ENCODE measurements at regions not wholly inside any gene's neighbourhood (a gene's known extent, or its start where the extent isn't known, plus 50 kb on each side); places are given as distances from the start of the nearest gene placed in this dataset.

DNA sequence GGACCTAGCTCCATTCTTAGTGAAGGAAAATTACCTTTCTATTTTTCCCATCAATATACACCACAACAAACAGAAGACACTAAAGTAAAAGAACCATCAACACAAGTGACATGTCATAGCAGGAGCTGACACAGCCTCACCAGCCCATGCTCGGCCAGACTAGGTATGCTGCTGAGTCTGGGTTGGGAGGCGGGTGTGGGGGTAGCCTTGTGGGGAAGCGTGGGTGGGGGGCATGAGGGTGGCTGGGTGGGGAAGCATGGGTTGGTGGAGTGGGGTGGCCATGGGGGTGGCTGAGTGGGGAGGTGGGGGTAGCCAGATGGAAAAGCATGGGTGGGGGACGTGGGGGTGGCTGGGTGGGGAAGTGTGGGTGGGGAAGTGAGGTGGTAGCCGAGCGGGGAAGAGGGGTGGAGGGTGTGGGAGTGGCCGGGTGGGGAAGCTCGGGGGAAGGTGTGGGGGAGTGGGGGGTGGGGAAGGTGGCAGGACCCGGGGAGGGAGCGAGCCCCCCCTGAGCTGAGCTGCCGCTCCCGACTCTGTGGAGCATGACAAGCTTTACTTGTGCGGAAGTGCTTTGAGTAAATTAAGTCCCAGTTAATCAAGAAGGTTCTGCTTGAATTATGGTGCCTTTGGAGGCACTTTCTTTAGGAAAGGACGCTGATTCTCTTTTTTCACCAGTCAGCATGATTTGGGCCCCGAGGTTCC lies 294.6 kb upstream of the ZNF32 start:
- DNase-seq (ENCODE audit: low read depth in 1 of 2, low spot score in 2 of 2): peak in 1 of 2 experiments; percentile 32

GRCh38 chr10:43942096-43942850 lies 293.6 kb upstream of the ZNF32 start:
- no peaks in the 10 kb centered on the region for H3K9me3 ChIP-seq (replicated peaks)
- no peaks in the 10 kb centered on the region for H3K27me3 ChIP-seq (replicated peaks)
- no peaks in the 10 kb centered on the region for H3K36me3 ChIP-seq
- no peak overlapping the region for H3K4me3 ChIP-seq
- H3K27ac ChIP-seq: no peak overlapping the region
- H3K4me1 ChIP-seq (replicated peaks): no peaks in the 10 kb centered on the region
- DNase-seq (ENCODE audit: low read depth in 1 of 2, low spot score in 2 of 2): peak in 1 of 2 experiments; percentile 28

More for the DNA sequence above, 294.6 kb upstream of the ZNF32 start:
- Histone ChIP-seq H3K36me3 (no peaks in the 10 kb centered on the region), H3K9me3 (replicated peaks) (no peaks in the 10 kb centered on the region), H3K27ac (no peak overlapping the region), H3K27me3 (replicated peaks) (no peaks in the 10 kb centered on the region), H3K4me3 (no peak overlapping the region), H3K4me1 (replicated peaks) (no peaks in the 10 kb centered on the region)

- Histone ChIP-seq H3K27ac (no peak overlapping the region), H3K9me3 (replicated peaks) (no peaks in the 10 kb centered on the region), H3K27me3 (replicated peaks) (no peaks in the 10 kb centered on the region), H3K4me1 (replicated peaks) (no peaks in the 10 kb centered on the region), H3K36me3 (no peaks in the 10 kb centered on the region), H3K4me3 (no peak overlapping the region)
- DNase-seq (ENCODE audit: low read depth in 1 of 2, low spot score in 2 of 2): peak in 1 of 2 experiments; percentile 12
These were observed 292.5 kb upstream of the ZNF32 start for GRCh38 chr10:43940898-43941837.

DNA sequence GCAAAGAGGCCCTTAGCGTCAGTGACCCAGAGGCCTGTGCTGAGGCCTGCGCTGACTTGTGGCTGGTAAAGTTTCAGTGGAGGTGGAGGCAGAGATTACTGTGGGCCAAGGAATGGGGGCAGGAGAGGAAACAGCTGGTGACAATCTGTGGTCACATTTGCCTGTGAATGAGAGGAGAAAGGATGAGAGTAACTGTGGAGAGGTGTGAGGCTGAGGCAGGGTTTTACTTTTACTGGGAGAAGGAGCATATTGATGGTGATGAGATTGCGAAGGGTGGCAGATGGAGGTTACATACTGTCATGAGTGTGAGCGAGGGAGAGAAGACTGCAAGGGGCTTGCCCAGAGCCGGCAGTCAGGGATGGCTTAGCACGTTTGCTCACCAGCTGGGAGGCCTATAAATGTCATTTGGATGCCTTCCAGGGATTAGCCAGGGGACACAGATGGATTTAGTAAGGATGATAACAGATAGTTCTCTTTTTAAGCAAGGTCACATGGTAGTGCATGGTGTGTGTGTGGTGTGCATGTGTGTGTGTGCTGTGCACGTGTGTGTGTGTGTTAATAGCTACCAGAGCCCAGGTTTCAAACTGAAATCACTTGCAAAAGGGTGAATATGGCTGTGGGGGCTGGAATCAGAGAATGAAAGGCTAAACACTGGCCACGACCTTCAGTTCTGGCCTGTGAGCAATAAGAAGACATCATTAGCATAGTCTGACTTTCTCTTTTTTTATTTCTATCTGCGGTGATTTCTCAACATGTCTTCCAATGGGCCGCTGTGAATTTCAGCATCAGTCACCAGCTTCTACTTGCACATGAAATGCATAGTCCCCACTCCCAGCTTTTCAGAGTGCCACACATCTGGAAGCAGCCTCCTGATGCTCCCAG lies 291.5 kb upstream of the ZNF32 start:
- DNase-seq (ENCODE audit: low read depth in 1 of 2, low spot score in 2 of 2): peak in 1 of 2 experiments; percentile 21
- Histone ChIP-seq H3K4me1 (replicated peaks) (no peaks in the 10 kb centered on the region), H3K27me3 (replicated peaks) (no peaks in the 10 kb centered on the region), H3K27ac (no peak overlapping the region), H3K9me3 (replicated peaks) (no peaks in the 10 kb centered on the region), H3K4me3 (no peak overlapping the region), H3K36me3 (no peaks in the 10 kb centered on the region)

DNA sequence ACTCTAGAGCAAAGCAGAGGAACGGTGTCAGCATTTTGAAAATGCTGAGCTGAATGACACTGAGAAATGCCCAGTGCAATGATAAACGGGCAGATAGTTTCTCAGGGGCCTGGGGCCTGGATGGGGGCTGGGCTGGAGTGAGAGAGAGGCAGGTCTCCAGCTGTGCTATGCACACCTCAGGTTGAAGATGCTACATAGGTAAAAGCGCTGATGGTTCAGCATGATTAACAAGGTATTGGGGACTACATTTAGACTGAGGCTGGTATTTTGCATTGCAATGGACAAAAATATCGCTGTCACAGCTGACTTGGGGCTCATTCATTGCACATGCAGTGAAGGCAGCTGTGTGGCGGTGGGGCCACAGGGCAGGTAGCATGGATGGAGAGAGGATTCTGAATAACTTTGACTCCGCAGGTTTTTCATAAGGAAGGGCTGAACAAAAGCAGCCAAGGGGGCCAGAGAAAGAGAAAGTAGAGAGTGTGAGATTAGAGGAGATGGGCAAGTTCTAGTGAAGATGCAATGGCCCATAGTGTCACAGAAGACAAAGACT lies 290.8 kb upstream of the ZNF32 start:
- peak in 1 of 2 experiments; percentile 18 for DNase-seq (ENCODE audit: low read depth in 1 of 2, low spot score in 2 of 2)
- Histone ChIP-seq H3K4me1 (replicated peaks) (no peaks in the 10 kb centered on the region), H3K9me3 (replicated peaks) (no peaks in the 10 kb centered on the region), H3K4me3 (no peak overlapping the region), H3K27me3 (replicated peaks) (no peaks in the 10 kb centered on the region), H3K27ac (no peak overlapping the region), H3K36me3 (no peaks in the 10 kb centered on the region)

- Histone ChIP-seq H3K9me3 (replicated peaks) (no peaks in the 10 kb centered on the region), H3K27ac (no peak overlapping the region), H3K27me3 (replicated peaks) (no peaks in the 10 kb centered on the region), H3K36me3 (no peaks in the 10 kb centered on the region), H3K4me3 (no peak overlapping the region), H3K4me1 (replicated peaks) (no peaks in the 10 kb centered on the region)
- peak in 1 of 2 experiments; percentile 29 for DNase-seq (ENCODE audit: low read depth in 1 of 2, low spot score in 2 of 2)
These were observed 290.1 kb upstream of the ZNF32 start for GRCh38 chr10:43938810-43939209.

DNA sequence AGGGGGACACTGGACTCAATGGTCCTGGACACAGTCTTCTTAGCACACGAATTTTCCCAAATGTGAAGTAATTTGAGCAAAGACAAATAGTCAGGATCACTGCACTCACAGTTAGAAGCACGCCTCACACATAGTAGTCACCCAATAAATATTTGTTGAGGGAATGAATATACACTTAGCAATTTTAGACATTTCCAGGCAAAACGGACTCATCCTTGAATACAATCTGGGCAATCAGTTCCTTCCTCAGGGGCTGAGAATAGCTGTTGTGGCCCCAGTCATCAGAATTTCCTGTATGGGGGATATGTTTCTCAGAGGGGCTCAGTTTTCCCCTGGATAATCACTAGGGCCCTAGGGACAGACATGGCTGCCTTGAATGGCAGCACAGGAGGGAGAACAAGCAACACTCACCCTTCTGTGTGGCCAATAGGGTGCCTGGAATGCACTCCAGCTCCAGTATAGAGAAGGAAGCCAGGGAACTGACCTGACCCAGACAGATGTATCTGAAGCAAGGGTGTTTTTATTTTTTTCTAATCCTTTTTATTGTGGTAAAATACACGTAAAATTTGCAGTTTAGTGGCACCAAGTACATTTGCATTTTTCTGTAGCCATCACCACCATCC lies 282.7 kb upstream of the ZNF32 start:
- DNase-seq (ENCODE audit: low read depth in 1 of 2, low spot score in 2 of 2): peak in 1 of 2 experiments; percentile 72
- no peak overlapping the region for H3K4me3 ChIP-seq
- H3K4me1 ChIP-seq (replicated peaks): peaks cover 29% of the 10 kb centered on the region
- no peaks in the 10 kb centered on the region for H3K27me3 ChIP-seq (replicated peaks)
- no peaks in the 10 kb centered on the region for H3K9me3 ChIP-seq (replicated peaks)
- H3K36me3 ChIP-seq: no peaks in the 10 kb centered on the region
- H3K27ac ChIP-seq: peak overlapping the region; percentile 80

- H3K27ac ChIP-seq: peak overlapping the region; percentile 80
- peaks cover 34% of the 10 kb centered on the region for H3K4me1 ChIP-seq (replicated peaks)
These were observed 282.1 kb upstream of the ZNF32 start for GRCh38 chr10:43930777-43931176.

DNA sequence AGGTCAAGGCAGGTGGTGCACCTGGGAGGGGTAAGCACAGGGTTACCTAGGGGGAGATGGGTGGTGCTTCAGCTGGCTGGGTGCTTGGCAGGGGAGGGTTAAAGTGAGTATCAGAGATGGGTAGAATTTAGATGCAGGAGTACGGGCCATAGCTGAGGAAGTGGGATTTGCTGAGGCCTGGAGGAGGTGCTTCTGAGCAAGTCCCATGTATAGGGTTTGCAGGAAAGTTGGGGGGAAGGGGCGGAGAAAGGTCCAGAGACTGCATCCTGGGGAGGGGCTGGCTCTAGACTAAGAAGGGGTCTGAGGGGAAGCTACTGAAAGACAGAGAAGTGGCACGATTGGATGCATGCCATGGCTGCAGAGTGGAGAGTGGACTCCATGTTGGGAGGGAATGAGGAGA lies 281.6 kb upstream of the ZNF32 start:
- no peaks in the 10 kb centered on the region for H3K27me3 ChIP-seq (replicated peaks)
- peak overlapping the region; percentile 80 for H3K27ac ChIP-seq
- H3K4me3 ChIP-seq: no peak overlapping the region
- DNase-seq (ENCODE audit: low read depth in 1 of 2, low spot score in 2 of 2): no peak
- H3K9me3 ChIP-seq (replicated peaks): no peaks in the 10 kb centered on the region
- no peaks in the 10 kb centered on the region for H3K36me3 ChIP-seq
- H3K4me1 ChIP-seq (replicated peaks): peaks cover 34% of the 10 kb centered on the region

More at GRCh38 chr10:43930777-43931176, 282.1 kb upstream of the ZNF32 start:
- no peaks in the 10 kb centered on the region for H3K36me3 ChIP-seq
- no peak for DNase-seq (ENCODE audit: low read depth in 1 of 2, low spot score in 2 of 2)
- H3K9me3 ChIP-seq (replicated peaks): no peaks in the 10 kb centered on the region
- no peaks in the 10 kb centered on the region for H3K27me3 ChIP-seq (replicated peaks)
- H3K4me3 ChIP-seq: no peak overlapping the region

DNA sequence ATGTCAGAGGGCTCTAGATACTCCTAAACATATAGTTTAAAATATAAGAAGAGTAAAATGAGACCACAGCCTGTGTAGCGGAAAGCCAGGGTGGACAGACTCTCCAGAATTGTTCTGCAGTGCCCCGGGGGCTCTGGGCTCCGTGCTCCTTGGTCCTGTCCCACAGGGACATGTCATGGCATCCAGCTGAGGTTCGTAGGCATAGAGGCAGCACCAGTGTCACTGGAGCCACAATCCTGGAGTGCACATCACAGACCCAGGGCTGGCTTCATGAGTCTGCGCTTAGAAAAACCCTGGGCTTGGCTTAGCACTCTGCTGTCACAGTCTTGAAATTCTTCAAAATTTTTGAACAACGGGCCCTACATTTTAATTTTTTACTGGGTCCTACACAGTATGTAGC lies 280.4 kb upstream of the ZNF32 start:
- peaks cover 34% of the 10 kb centered on the region for H3K4me1 ChIP-seq (replicated peaks)
- H3K36me3 ChIP-seq: no peaks in the 10 kb centered on the region
- DNase-seq (ENCODE audit: low read depth in 1 of 2, low spot score in 2 of 2): no peak
- H3K9me3 ChIP-seq (replicated peaks): no peaks in the 10 kb centered on the region
- no peak overlapping the region for H3K4me3 ChIP-seq
- no peaks in the 10 kb centered on the region for H3K27me3 ChIP-seq (replicated peaks)
- H3K27ac ChIP-seq: no peak overlapping the region

GRCh38 chr10:43928425-43928968 lies 279.8 kb upstream of the ZNF32 start:
- peaks cover 34% of the 10 kb centered on the region for H3K4me1 ChIP-seq (replicated peaks)
- no peak overlapping the region for H3K27ac ChIP-seq
- no peak overlapping the region for H3K4me3 ChIP-seq
- no peak for DNase-seq (ENCODE audit: low read depth in 1 of 2, low spot score in 2 of 2)
- H3K9me3 ChIP-seq (replicated peaks): no peaks in the 10 kb centered on the region
- H3K36me3 ChIP-seq: no peaks in the 10 kb centered on the region
- no peaks in the 10 kb centered on the region for H3K27me3 ChIP-seq (replicated peaks)

DNA sequence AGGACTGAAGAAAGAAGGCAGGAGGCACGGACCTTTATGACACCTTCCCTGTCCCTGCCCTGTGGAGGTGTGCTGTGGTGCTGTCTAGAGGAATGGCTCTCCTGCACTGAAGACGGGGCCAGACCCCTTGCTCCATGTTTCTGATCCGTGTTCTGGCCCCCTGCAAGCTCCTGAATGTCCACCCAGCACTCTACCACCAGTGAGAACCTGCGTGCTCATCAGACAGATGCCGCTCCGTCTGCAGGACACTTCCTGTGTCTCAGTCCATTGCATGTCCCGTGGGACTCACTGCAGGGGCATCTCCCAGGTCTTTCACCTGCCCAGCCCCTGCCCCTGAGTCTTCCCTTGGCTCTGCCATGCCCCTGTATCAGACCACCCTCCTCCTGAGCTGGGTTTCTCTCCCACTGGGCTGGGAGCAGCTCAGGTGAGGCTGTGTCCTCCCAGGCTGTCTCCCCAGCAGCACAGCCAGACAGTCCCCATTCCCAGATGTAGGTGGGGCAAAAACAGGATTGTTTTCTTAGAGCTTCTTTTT lies 278.3 kb upstream of the ZNF32 start:
- Histone ChIP-seq H3K4me1 (replicated peaks) (peaks cover 32% of the 10 kb centered on the region), H3K36me3 (no peaks in the 10 kb centered on the region), H3K9me3 (replicated peaks) (no peaks in the 10 kb centered on the region), H3K4me3 (no peak overlapping the region), H3K27ac (no peak overlapping the region), H3K27me3 (replicated peaks) (no peaks in the 10 kb centered on the region)
- DNase-seq (ENCODE audit: low read depth in 1 of 2, low spot score in 2 of 2): no peak

Data from SJSA1 (cell line).